Neural progenitor cell (in vitro differentiated cells): ENCODE measurements at regions not wholly inside any gene's neighbourhood (a gene's known extent, or its start where the extent isn't known, plus 50 kb on each side); places are given as distances from the start of the nearest gene placed in this dataset.

Experiments used
- CTCF ChIP-seq: fragments of 200-600 bp; sonication (generic); IDR thresholded peaks from 2 replicates; pipeline ENCODE4 v1.5.1; 2017; ENCODE audit warnings: antibody characterized with exemption, mild to moderate bottlenecking
- EZH2 ChIP-seq: fragments of 200-600 bp; sonication (generic); IDR thresholded peaks from 2 replicates; pipeline ENCODE4 v1.6.1; 2017; ENCODE audit warnings: antibody characterized with exemption, mild to moderate bottlenecking, moderate library complexity

GRCh38 chr12:46926526-46926925 is 100.7 kb upstream of the SLC38A4 start:
- TF ChIP-seq CTCF (no peak), EZH2 (no peak)
